Panc1 (cell line): ENCODE measurements at regions not wholly inside any gene's neighbourhood (a gene's known extent, or its start where the extent isn't known, plus 50 kb on each side); places are given as distances from the start of the nearest gene placed in this dataset.

Experiments
- CTCF ChIP-seq: fragments of 450-650 bp; IDR thresholded peaks from 2 replicates; pipeline ENCODE4 v1.5.1; 2017; ENCODE audit warnings: mild to moderate bottlenecking
- POLR2AphosphoS5 ChIP-seq: IDR thresholded peaks from 2 replicates; pipeline ENCODE4 v1.6.1; 2012; ENCODE audit warnings: mild to moderate bottlenecking, low read depth, low read length, moderate library complexity
- REST ChIP-seq, 2 experiments: IDR thresholded peaks; 2 replicates each; pipeline ENCODE4 v1.6.1; 2011 to 2012; ENCODE audit warnings: low read depth in 2 of 2, control low read depth in 1 of 2, low read length in 1 of 2, mild to moderate bottlenecking in 1 of 2, moderate library complexity in 1 of 2; ENCODE audit not compliant: insufficient read depth in 1 of 2
- SIN3A ChIP-seq: IDR thresholded peaks from 2 replicates; pipeline ENCODE4 v1.6.1; 2012; ENCODE audit warnings: low read depth, mild to moderate bottlenecking, low read length, moderate library complexity, borderline replicate concordance; ENCODE audit not compliant: insufficient read depth
- TCF7L2 ChIP-seq: IDR thresholded peaks from 2 replicates; pipeline ENCODE4 v1.6.1; 2011; ENCODE audit warnings: mild to moderate bottlenecking, low read depth, low read length, inconsistent platforms

GRCh38 chr14:53849549-53849948 is 107.1 kb downstream of the BMP4 start:
- no peak for TF ChIP-seq POLR2AphosphoS5
- no peak for TF ChIP-seq CTCF
- TF ChIP-seq REST (IDR thresholded peaks at IDR 0.05; ENCODE audit: insufficient read depth in 1 of 2, low read depth in 2 of 2, low read length in 1 of 2): no peak
- no peak for TF ChIP-seq SIN3A
- TF ChIP-seq TCF7L2: no peak
